H9 (cell line): ENCODE measurements at regions not wholly inside any gene's neighbourhood (a gene's known extent, or its start where the extent isn't known, plus 50 kb on each side); places are given as distances from the start of the nearest gene placed in this dataset.

Source experiments
- DNase-seq: peaks from one replicate; pipeline ENCODE4 v3.0.0-alpha.2; 2017
- H2AFZ ChIP-seq: one replicate; pipeline ENCODE4 v1.6.1; 2013; ENCODE audit warnings: mild to moderate bottlenecking, low read length, control low read depth, moderate library complexity
- H2AK5ac ChIP-seq: 2 replicates; pipeline ENCODE4 v1.6.1; 2013; ENCODE audit warnings: low read length, control low read depth, mixed read lengths; ENCODE audit not compliant: insufficient read length
- H2BK120ac ChIP-seq: one replicate; pipeline ENCODE4 v1.6.1; 2013; ENCODE audit warnings: low read depth, mild to moderate bottlenecking, low read length, control low read depth, inconsistent platforms; ENCODE audit not compliant: poor library complexity, severe bottlenecking
- H2BK12ac ChIP-seq: 2 replicates; pipeline ENCODE4 v1.6.1; 2013; ENCODE audit warnings: low read length, control low read depth, mixed read lengths, low read depth; ENCODE audit not compliant: insufficient read length
- H2BK15ac ChIP-seq: 2 replicates; pipeline ENCODE4 v1.6.1; 2013; ENCODE audit warnings: low read depth, low read length, control low read depth
- H2BK20ac ChIP-seq: one replicate; pipeline ENCODE4 v1.6.1; 2013; ENCODE audit warnings: low read depth, mild to moderate bottlenecking, low read length, control low read depth, inconsistent platforms; ENCODE audit not compliant: poor library complexity, severe bottlenecking
- H2BK5ac ChIP-seq: 2 replicates; pipeline ENCODE4 v1.6.1; 2013; ENCODE audit warnings: low read length, control low read depth, mixed read lengths; ENCODE audit not compliant: insufficient read length
- H3K14ac ChIP-seq: 2 replicates; pipeline ENCODE4 v1.6.1; 2013; ENCODE audit warnings: low read length, control low read depth; ENCODE audit not compliant: insufficient read depth
- H3K18ac ChIP-seq: 2 replicates; pipeline ENCODE4 v1.6.1; 2013; ENCODE audit warnings: low read depth, mild to moderate bottlenecking, mixed read lengths, low read length, control low read depth; ENCODE audit not compliant: insufficient read length
- H3K23ac ChIP-seq: 2 replicates; pipeline ENCODE4 v1.6.1; 2013; ENCODE audit warnings: low read length, control low read depth, mixed read lengths, low read depth; ENCODE audit not compliant: insufficient read length
- H3K23me2 ChIP-seq: 2 replicates; pipeline ENCODE4 v1.6.1; 2013; ENCODE audit warnings: low read depth, mild to moderate bottlenecking, mixed read lengths, low read length, control low read depth; ENCODE audit not compliant: insufficient read length, poor library complexity, severe bottlenecking
- H3K27ac ChIP-seq: 2 replicates; pipeline ENCODE4 v1.5.1; 2013; ENCODE audit warnings: low read length, control low read depth, mixed read lengths, low read depth; ENCODE audit not compliant: insufficient read length
- H3K27me3 ChIP-seq: 2 replicates; pipeline ENCODE4 v1.6.1; 2013; ENCODE audit warnings: low read length, control low read depth, inconsistent platforms; ENCODE audit not compliant: insufficient read depth
- H3K4ac ChIP-seq: 2 replicates; pipeline ENCODE4 v1.6.1; 2013; ENCODE audit warnings: low read depth, mild to moderate bottlenecking, control low read depth, inconsistent platforms, low read length, moderate library complexity
- H3K4me1 ChIP-seq: 2 replicates; pipeline ENCODE4 v1.6.1; 2013; ENCODE audit warnings: low read length, control low read depth, inconsistent platforms; ENCODE audit not compliant: insufficient read depth
- H3K4me2 ChIP-seq: 2 replicates; pipeline ENCODE4 v1.6.1; 2013; ENCODE audit warnings: low read length, control low read depth, mixed read lengths; ENCODE audit not compliant: insufficient read length, insufficient read depth
- H3K56ac ChIP-seq: 2 replicates; pipeline ENCODE4 v1.6.1; 2013; ENCODE audit warnings: low read depth, mild to moderate bottlenecking, mixed read lengths, low read length, control low read depth; ENCODE audit not compliant: insufficient read length
- H3K79me1 ChIP-seq: 2 replicates; pipeline ENCODE4 v1.6.1; 2013; ENCODE audit warnings: low read depth, mild to moderate bottlenecking, moderate library complexity, low read length, control low read depth, inconsistent platforms; ENCODE audit not compliant: insufficient read depth, poor library complexity, severe bottlenecking
- H3K79me2 ChIP-seq: 2 replicates; pipeline ENCODE4 v1.6.1; 2013; ENCODE audit warnings: low read length, control low read depth, inconsistent platforms; ENCODE audit not compliant: insufficient read depth
- H3K9ac ChIP-seq: 2 replicates; pipeline ENCODE4 v1.6.1; 2013; ENCODE audit warnings: low read length, control low read depth, mixed read lengths; ENCODE audit not compliant: insufficient read length; ENCODE audit errors: extremely low read depth
- H3K9me3 ChIP-seq: one replicate; pipeline ENCODE4 v1.6.1; 2013; ENCODE audit warnings: low read depth, low read length, inconsistent platforms; ENCODE audit not compliant: control insufficient read depth
- H3T11ph ChIP-seq: one replicate; pipeline ENCODE4 v1.6.1; 2013; ENCODE audit warnings: mild to moderate bottlenecking, low read length, control low read depth, inconsistent platforms
- H4K20me1 ChIP-seq: one replicate; pipeline ENCODE4 v1.6.1; 2013; ENCODE audit not compliant: control insufficient read depth, insufficient read length, insufficient read depth
- H4K5ac ChIP-seq: 2 replicates; pipeline ENCODE4 v1.6.1; 2013; ENCODE audit warnings: low read depth, mild to moderate bottlenecking, mixed read lengths, low read length, control low read depth; ENCODE audit not compliant: insufficient read length
- H4K8ac ChIP-seq: replicated peaks from 2 replicates; pipeline ENCODE4 v1.6.1; 2013; ENCODE audit warnings: low read length, control low read depth, mixed read lengths, low read depth; ENCODE audit not compliant: insufficient read length
- H4K91ac ChIP-seq: 2 replicates; pipeline ENCODE4 v1.6.1; 2013; ENCODE audit warnings: low read depth, mild to moderate bottlenecking, moderate library complexity, mixed read lengths, low read length, control low read depth; ENCODE audit not compliant: insufficient read length
- H3K27ac Mint-ChIP-seq, 3 experiments: 2 replicates in 2 of 3; 3 replicates in 1 of 3; pipeline ENCODE4 v1.8.0; 2020 to 2021; ENCODE audit warnings: mixed read lengths in 3 of 3, mild to moderate bottlenecking in 1 of 3, moderate library complexity in 1 of 3
- H3K27me3 Mint-ChIP-seq: 2 replicates; pipeline ENCODE4 v1.8.0; 2021; ENCODE audit warnings: low read depth, mild to moderate bottlenecking, moderate library complexity, mixed read lengths
- H3K36me3 Mint-ChIP-seq, 3 experiments: 2 replicates in 2 of 3; 3 replicates in 1 of 3; pipeline ENCODE4 v1.8.0; 2020 to 2021; ENCODE audit warnings: low read depth in 3 of 3, mixed read lengths in 3 of 3; ENCODE audit not compliant: insufficient read depth in 1 of 3
- H3K4me1 Mint-ChIP-seq, 2 experiments: 2 replicates each; pipeline ENCODE4 v1.8.0; 2020; ENCODE audit warnings: mixed read lengths in 2 of 2
- H3K4me3 Mint-ChIP-seq, 2 experiments: 2 replicates in 1 of 2; 3 replicates in 1 of 2; pipeline ENCODE4 v1.8.0; 2020 to 2021; ENCODE audit warnings: mild to moderate bottlenecking in 2 of 2, mixed read lengths in 2 of 2, moderate library complexity in 1 of 2
- H3K9me3 Mint-ChIP-seq, 2 experiments: 2 replicates in 1 of 2; 3 replicates in 1 of 2; pipeline ENCODE4 v1.8.0; 2020; ENCODE audit warnings: mild to moderate bottlenecking in 2 of 2, mixed read lengths in 2 of 2, moderate library complexity in 1 of 2
- WGBS: extraction: QIAGEN DNeasy Blood & Tissue Kit; methylation state at CpG from one replicate; pipeline ENCODE4 v1.1.7; 2013; ENCODE audit warnings: missing lambda C conversion rate, low lambda C conversion rate, mixed read lengths; ENCODE audit not compliant: insufficient read length; ENCODE audit errors: extremely low coverage; 5-methylcytosine and 5-hydroxymethylcytosine counted together
- TF ChIP-seq, protein P1 (sequence below): fragments of 200-600 bp; sonication (generic); conservative IDR thresholded peaks from 3 replicates; pipeline ENCODE4 v1.8.0; 2021; ENCODE audit warnings: antibody characterized with exemption, mild to moderate bottlenecking

DNA sequence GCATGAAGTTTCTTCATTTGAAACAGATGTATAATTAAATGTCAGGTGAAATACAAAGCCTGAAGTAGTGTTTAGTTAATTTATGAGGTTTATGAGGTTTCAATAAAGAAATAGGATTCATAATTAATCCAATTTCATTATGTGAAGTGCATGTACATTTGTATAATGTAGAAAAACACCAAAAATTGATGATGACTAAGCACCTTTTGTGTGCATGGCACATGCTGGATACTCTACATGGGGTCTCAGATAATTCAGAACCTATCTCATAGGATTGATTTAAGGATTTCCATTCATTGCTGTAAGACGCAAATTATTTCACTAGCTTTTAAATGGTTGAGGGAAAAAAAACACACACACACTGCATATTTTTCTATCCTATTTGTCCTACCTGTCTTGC lies 143.9 kb downstream of the ESM1 start:
- no peak overlapping the region for H3K4ac ChIP-seq
- no peak overlapping the region for H3K27ac ChIP-seq
- H4K91ac ChIP-seq: no peak overlapping the region
- H3K4me1 Mint-ChIP-seq: peaks cover 3 to 14% of the 10 kb centered on the region in 2 experiments; a peak in 2 of 4 replicates
- no peak overlapping the region for H2BK120ac ChIP-seq
- WGBS: no CpG with 5 or more reads among the region's 1 CpG
- DNase-seq: no peak
- no peak overlapping the region for H3K18ac ChIP-seq
- H3K9me3 ChIP-seq: no peaks in the 10 kb centered on the region
- no peaks in the 10 kb centered on the region for H4K20me1 ChIP-seq
- H3K4me2 ChIP-seq: no peak overlapping the region
- no peak overlapping the region for H2BK12ac ChIP-seq
- H3K27ac Mint-ChIP-seq: no peak overlapping the region
- H3K56ac ChIP-seq: no peak overlapping the region
- H3K9me3 Mint-ChIP-seq: no peaks in the 10 kb centered on the region
- no peak overlapping the region for H3T11ph ChIP-seq
- no peak overlapping the region for H4K8ac ChIP-seq
- no peak overlapping the region for H2BK5ac ChIP-seq
- no peak overlapping the region for H3K23ac ChIP-seq
- no peaks in the 10 kb centered on the region for H3K36me3 Mint-ChIP-seq
- no peaks in the 10 kb centered on the region for H3K79me1 ChIP-seq
- 0 out of 2 replicates have a peak, but pooled peaks cover 3% of the 10 kb centered on the region for H3K4me1 ChIP-seq
- no peak overlapping the region for H2AK5ac ChIP-seq
- no peak overlapping the region for H2BK20ac ChIP-seq
- peaks cover 2% of the 10 kb centered on the region; the same call in 1 of the 2 replicates for H3K27me3 Mint-ChIP-seq
- no peaks in the 10 kb centered on the region for H3K27me3 ChIP-seq
- H3K4me3 Mint-ChIP-seq: no peak overlapping the region
- H3K23me2 ChIP-seq: no peaks in the 10 kb centered on the region
- TF ChIP-seq, protein P1, sequence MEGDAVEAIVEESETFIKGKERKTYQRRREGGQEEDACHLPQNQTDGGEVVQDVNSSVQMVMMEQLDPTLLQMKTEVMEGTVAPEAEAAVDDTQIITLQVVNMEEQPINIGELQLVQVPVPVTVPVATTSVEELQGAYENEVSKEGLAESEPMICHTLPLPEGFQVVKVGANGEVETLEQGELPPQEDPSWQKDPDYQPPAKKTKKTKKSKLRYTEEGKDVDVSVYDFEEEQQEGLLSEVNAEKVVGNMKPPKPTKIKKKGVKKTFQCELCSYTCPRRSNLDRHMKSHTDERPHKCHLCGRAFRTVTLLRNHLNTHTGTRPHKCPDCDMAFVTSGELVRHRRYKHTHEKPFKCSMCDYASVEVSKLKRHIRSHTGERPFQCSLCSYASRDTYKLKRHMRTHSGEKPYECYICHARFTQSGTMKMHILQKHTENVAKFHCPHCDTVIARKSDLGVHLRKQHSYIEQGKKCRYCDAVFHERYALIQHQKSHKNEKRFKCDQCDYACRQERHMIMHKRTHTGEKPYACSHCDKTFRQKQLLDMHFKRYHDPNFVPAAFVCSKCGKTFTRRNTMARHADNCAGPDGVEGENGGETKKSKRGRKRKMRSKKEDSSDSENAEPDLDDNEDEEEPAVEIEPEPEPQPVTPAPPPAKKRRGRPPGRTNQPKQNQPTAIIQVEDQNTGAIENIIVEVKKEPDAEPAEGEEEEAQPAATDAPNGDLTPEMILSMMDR: no peak
- H3K14ac ChIP-seq: no peak overlapping the region
- no peak overlapping the region for H2BK15ac ChIP-seq
- H3K9ac ChIP-seq: no peak overlapping the region
- H2AFZ ChIP-seq: no peak overlapping the region
- no peak overlapping the region for H4K5ac ChIP-seq
- H3K79me2 ChIP-seq: no peaks in the 10 kb centered on the region
